DMS114 treated with DMSO at 0.1 percent for 48 hours (cell line): ENCODE measurements at regions not wholly inside any gene's neighbourhood (a gene's known extent, or its start where the extent isn't known, plus 50 kb on each side); places are given as distances from the start of the nearest gene placed in this dataset.

Experiments used
- DNase-seq: peaks from one replicate; lab custom pipeline; 2025; ENCODE audit not compliant: unreplicated experiment; lab: John Stamatoyannopoulos, UW

DNA sequence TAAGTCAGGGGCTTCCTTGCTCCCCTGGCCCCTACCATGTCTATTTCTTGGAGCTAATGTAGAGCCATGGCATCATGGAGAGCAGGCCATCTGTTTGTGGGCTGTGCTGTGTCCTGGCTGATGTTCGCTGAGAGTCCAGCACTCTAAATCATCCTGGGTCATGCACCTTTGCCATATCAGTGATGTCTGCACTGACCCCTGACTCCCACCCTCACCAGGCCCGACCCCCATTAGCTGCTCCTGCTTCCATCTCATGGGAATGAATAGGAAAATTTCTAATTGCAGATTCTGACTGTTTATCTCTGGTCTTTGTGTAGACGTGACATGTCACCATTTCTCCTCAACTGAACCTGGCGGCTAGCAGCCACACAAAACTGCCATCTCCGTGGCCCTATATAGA is 236.9 kb downstream of the NSG2 start:
- no peak for DNase-seq

DNA sequence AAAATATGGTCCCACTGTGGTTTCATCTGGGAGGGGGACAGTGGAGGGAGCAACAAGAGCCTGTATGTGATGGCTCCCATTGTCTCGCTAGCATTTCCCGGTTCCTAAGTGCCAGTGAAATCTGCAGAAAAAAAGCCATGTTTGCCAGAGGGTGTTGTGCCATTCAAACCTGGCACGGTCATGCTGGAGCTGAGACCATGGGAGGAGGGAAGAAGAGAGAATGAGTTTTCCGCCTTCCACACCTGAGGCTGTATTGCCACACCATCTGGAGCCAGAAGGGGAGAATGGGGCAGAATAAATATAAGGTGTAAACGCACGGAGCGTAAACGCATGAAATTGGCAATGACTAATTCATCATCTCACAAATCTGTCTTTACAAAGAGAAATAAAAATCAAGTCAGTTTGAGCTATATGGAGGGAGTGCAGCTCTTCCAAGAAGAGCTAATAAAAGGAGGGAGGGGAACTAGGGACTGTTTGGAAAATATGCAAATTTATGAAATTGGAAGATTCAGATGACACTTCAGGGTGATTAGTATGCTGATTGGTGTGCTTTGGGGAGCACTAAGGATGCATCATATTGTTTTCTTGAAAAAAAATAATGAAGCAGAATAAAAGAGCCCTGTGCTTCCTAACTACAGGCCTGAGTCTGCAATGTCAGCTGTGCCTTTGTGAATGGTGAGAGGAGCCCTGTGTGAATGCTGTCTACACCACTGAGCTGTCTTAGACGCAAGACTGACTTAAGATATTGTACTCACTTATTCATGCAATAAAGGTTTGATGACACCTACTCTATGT is 237.9 kb downstream of the NSG2 start:
- DNase-seq, result no peak

GRCh38 chr5:174284873-174285272 is 239.4 kb downstream of the NSG2 start:
- DNase-seq, result no peak

DNA sequence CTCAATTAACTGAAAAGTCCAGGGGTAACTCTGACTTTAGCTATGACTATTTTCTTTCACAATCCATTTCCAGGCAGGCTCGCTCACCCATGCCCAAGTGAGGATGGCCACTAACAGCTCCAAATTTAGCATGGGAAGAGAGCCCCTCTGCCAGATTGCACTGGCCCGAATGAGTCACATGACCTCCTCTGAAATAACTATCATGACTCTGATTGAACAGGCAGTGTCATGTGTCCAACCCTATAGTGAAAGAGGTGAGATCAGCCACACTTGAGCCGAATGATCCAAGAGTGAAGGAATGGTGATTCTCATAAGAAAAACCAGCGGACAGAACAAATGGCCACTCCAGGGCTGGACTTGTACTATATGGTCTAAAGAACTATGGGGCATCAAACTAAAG is 242.3 kb downstream of the NSG2 start:
- DNase-seq, result no peak

DNA sequence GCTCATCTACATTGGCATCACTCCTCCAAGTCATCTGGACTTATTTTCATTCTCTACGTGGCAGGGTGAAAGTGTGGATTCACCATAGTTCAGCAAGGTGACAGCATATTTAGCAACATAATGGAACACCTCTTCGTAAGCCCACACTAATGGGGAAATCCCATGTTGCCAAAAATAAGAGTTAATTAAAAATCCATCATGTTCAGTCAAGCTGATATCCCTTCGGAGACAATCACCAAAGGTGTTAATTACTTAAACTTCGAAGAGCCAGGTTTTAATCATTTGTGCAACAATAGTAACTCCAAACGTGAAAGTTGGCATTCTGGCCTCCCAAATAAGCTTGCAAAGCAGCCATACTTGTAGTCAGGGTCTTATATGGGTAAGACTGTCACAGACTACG is 242.9 kb downstream of the NSG2 start:
- no peak for DNase-seq

DNA sequence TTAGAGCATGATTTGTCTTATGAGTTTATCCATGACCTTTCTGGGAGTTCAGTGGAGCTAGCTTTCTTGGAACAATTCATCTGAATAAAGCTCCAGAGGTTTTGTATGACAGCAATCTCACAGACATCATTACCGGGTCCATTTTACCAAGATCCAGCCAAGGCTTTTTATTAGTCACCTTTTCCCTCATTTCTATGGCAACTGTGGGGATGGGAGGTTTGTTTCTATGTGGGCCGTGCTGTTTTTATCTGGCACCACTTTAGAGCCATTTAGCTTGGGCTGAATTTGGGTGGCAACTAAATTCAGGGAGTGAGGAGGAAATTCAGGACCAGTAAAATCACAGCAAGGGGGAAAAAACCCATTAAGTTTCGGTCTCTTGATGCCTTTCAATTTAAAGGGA is 245.7 kb downstream of the NSG2 start:
- DNase-seq, result no peak

DNA sequence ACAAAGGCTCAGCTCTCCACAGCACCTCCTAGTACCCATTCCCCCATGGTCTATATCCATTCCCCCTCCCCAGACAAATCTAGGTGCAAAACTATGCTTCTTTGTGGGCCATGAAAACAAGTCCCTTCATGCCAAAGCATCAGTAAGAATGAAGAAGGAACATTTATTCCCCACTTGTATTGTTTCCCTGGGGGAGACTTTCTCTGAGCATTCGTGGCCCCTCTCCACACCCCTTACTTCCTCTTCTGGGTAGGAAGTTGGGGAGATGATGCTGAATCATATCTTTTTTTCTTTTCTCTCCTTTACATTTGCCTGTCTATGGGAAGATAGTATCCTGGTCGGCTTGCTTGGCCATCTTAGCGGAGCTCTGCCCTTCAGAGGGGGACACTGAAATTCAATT is 246.8 kb downstream of the NSG2 start:
- no peak for DNase-seq

- no peak for DNase-seq
Measured at GRCh38 chr5:174293006-174293405, 247.5 kb downstream of the NSG2 start.

- no peak for DNase-seq
Measured at GRCh38 chr5:174293481-174293880, 248.0 kb downstream of the NSG2 start.

GRCh38 chr5:174294891-174295620 is 249.6 kb downstream of the NSG2 start:
- DNase-seq, result no peak

DNA sequence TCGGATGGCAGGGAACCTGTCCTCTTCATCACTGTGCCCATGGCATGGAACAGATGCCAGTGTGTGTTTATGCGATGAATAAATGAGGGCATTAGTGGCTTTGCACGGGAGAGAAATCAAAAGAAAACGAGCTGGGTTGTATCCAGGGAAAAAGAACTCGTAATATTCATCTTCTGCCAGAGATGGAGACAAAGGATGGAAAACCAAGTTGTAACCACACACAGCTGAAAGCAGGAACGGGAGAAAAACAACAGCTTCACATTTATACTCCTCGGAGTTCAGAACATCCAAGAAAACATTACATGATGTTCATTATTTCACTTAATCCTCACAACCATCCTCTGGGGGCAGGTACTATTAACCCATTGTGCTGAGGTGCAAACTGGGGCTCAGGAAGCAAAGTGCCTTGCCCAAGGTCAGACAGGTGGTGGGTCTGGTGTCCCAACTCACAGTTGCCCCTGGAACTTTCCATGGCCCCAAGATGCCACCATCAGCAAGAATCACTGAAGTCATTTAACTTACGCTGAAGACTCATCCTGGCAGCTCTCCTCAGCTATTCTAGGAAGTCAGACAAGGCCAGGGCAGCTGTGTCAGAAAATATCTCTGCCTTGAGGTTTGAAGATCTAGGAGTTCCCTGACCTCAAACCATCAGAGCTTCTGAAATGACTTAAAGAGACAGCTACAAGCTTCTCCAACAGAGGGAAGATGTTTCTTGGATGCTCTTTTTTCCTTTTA is 250.4 kb downstream of the NSG2 start:
- DNase-seq, result no peak

DNA sequence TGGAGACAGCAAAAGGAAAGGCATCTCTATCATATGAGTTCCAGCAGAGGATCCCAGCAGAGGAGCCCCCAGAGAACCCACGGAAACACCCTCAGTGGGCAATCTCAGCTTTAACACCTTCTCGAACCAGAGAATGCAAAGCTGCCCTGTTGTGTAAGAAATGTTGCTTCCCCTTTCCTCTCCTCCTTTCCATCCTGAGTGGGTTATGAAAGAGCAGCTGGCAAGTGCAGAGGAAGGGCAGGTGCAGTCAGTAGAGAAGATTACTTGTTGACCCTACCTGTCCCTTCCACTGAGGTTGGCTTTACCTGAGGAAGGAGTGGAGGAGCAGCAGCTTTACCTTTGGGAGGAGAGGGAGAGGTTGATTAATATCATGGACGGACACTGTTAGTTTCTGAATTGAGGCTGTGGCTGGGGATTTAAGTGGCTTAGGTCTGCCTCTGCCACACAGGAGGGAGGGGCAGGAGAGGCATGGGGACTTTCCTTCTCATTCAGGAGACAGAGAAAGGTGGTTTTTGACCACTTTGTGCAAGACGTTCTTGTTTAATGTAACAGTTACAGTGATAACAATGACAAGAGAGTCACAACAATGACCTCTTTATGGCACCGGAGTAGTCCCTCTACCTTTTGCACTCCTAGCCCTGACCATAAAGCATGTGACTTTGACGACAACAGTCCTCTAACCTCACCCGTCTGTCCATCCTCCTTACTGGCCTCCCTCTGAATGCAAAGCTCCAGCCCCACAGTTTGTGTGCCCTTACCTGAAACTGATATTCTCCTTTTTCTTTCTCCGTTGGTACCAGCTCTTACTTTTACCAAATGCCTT is 254.8 kb downstream of the NSG2 start:
- no peak for DNase-seq

DNA sequence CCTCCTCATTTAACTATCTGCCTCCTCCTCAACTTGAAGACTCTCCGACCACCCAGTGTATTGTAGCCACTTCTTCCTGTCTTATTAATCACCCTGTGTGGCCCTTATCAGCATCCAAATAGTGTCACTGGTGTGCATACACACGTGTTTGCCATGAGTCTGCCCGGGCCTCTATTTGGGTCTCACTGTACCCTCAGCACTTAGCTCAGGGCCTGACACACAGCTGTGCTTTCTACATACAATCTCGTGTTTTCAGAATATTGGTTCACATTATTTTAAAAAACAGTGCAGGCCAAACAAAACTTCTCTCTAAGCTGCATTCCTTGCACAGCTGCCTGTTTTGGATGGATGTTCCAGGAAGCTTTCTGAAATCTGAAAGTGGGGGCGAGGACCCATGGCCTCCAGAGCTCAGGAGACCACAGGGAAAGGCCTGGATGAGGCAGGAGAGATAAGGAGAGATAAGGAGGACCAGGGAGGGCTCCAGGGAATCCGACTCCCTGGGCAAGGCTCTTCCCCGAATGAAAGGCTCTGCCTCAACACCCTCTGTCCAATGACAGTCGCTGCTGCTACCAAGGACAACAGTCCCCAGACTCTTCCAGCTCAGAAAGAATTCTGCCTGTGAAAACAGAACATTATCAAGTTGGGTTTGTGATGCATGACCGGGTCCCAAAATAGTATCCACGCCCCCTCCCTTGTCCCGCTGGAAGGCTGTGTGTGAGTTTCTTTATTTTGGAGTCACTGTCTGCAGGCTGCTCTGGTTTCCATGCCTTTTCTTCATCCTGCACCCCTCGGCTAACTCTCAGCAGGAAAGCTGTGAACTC is 255.6 kb downstream of the NSG2 start:
- no peak for DNase-seq

DNA sequence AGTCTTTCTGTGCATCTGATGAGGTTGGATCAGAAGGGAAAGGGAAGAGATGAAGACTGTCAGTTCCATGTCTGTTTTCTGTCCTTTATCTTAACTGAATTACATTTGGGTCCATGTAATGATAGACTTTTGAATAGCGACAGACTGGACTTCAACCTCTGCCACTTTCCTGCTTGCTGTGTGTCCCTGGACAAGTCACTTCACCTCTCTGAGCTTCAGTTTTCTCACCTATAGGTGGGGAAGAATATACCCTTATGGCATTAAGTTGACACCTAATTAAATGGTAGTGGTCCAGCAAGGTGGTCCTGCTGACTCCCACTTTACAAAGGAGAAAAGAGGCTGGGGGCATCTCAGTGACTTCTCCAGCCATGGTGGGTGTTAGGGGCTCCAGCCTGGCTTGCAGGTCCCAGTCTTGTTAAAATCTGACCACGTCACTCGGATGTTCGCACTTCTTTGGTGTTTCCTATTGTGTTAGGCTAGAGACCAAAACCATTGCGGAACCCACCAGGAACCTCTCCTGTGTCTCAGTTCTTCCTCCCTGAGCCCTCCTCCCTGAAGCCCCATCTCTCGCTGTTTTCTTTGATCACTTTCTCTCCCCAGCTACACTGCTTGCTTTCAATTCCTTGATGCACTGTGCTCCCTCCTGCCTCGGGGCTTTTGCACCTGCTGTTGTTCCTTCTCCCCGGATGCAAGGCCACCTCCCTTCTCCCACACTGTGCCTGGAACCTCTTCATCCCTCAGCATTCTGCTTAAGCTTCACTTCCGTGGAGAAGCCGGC is 256.5 kb downstream of the NSG2 start:
- no peak for DNase-seq

DNA sequence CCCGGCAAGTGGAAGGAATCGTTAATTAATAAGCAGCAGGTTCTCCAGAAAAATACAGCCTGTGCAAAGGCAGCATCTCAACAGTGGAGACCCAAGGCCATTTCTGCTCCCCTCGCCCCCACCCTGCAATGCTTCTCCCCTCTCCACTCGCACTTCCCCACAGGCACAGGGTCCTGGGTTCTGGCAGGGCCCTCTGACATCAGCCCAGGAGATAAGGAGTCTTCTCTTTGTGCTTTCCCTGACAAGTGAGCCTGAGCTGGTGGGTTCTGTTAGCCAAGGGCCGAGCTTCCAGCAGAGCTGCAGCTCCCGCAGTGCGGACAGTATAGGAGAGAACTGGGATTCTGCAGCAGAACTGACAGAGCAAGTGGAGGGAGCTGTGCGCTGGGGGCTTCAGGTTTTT is 257.5 kb downstream of the NSG2 start:
- DNase-seq, result no peak

DNA sequence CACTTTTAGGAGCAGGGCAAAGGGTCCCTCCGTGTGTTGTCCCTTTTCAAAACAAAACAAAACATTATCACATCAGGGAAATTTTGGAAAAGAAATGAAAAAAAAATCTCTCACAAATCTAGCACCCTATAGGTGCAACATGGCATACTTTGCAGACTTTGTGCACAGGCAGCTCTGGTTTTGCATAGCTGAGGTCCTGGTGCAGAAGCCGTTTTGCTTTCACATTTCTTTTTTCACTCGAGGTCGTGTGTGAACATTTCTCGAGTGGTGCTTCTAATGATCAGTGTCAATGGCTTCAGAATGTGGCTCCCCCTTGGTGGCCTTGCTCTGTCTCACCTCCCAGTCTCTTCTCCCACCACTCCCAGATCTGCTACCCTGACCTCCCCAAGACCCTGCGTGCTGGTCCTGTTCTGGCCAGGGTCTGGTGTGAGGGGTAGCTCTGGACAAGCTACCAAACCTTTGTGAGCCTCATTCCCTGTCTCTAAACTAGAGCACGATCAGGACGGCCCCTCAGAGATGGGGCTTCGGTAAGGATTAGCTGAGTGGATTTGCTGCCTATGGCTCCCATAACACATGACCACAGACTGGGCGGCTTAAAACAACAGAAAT is 258.0 kb downstream of the NSG2 start:
- DNase-seq, result no peak

DNA sequence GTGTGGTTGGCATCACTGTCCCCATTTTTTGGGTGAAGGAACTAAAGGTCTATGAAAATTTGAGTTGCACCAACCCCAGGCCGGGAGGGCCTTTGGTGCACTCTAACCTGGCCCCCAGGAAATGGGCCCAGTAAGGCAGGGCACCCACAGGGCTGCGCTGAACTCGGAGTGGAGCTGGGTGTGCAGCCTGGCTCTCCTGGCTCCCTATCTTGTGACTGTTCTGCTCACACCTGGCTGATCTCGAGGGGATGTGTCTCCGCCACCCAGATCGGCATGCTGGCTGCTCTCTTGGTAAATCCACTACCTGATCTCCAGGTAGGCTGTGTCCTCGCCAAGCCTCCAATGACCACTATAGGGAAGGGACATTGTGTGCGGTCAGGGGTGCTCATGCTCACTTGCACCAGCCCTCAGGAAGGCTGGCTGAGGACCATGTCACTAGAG is 259.8 kb downstream of the NSG2 start:
- no peak for DNase-seq

DNA sequence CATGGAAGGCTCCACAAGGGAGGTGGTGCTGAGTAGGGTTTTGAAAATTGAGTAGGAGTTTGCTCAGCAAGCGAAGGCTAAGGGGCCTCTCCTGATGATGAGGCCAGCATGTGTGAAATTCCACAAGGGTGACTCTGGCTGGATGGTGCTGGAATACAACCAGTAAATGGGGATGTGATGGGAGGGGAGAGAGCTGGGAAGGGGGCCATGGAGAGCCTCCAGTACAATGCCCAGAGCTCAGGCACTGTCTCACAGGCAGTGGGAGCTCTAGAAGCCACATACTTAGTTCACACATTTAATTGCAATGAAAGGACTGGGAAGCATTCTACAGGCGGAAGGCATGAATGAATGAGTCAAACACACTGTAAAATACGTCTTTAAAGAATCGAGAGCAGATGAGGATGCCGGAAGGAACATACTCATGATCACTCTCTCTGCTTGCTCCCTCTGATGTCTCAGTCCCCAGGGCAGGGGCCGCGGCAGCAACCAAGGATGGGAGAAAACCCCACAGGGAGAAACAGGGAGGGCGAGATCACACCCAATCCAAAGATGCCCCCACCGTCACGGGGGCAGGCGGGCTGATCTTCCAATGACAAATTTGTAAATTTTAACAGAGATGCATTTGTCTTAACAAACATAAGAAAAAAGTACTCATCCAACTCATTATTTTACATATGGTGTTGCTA is 261.0 kb downstream of the NSG2 start:
- DNase-seq, result no peak
